ENCODE measurements at regions not wholly inside any gene's neighbourhood (a gene's known extent, or its start where the extent isn't known, plus 50 kb on each side); places are given as distances from the start of the nearest gene placed in this dataset.

DNA sequence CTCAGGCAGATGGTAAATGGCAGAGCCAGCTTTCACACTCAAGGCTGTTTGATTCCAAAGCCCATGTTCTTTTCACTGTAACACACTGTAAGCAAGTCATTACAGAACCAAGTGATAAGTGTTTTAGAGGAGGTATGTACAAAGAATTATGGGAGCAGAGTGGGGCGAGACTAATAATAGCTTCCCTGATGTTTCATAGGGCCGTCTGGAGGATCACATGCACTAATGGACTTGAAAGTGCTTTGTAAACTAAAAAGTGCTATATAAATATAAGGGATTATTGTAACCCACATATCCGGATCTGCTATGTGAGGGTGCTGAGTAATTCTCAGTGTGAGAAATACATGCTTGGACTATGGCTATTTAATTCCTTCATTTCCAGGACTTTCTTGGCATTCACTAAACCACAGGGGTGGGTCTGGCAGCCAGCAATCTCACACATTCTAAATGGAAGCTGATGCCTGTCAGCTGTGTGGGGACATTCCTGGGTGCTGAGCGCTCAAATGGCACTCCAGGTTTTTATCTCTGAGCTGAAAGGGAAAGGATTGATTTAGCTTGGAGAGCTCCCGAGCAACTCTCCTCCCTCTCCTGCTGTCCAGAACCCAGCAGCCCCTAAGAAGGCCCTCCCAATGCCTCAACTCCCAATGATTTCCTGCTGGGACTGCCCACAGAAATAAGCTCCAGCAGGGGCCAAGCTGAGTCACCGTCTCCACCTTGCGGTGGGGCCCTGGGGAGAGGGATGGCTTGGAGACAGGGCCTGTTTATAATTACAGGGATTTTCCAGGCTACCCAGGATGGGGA lies 222.8 kb downstream of the SOX11 start:
- no peak for DNase-seq (ENCODE audit: low read depth, low spot score)

DNA sequence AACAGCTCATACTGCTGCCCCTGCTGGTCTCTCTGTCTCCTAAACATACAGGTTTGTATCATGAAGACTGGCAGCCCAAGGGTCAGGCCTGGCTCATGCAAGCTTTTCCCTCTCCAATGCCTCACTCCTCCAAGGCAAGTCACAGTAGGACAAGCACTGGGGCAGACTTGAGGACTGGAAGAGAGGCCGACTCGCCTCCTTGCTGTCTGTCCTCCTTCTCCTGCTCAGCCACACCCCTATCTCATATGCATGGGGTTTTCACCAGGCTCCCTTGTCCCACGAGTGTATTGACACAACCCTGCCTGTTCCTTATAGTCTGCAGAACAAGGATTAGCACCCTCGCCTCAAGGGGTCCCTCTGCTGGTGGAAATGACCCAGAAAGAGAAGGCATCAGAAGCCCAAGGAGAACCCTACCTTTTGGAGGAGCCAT lies 223.7 kb downstream of the SOX11 start:
- DNase-seq (ENCODE audit: low read depth, low spot score): no peak

DNA sequence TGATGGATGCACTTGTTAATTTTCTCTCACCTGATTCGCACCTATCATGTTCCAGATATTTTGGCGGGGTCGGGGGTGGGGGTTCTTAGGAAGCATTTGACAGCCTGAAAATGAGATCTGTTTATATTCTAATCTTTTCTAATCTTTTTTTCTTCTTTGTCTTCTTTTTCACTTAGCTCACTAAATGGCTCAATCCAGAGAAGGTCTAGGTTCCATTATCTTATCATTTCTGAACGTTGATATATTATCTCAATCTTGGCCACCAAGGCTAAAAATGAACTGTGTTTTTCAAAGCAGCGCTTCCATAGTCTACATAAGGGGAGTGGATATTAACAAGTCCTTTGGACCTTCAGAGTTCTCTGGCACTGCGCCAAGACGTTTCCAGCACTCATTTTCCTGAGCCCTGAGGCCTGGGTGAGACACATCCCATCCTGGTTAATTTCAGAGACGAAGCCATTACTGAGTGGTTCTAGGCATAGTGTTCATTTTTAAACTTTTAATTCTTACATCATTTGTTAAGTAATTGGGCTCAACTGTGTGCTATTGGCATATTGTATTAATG lies 229.0 kb downstream of the SOX11 start:
- no peak for DNase-seq (ENCODE audit: low read depth, low spot score)

DNA sequence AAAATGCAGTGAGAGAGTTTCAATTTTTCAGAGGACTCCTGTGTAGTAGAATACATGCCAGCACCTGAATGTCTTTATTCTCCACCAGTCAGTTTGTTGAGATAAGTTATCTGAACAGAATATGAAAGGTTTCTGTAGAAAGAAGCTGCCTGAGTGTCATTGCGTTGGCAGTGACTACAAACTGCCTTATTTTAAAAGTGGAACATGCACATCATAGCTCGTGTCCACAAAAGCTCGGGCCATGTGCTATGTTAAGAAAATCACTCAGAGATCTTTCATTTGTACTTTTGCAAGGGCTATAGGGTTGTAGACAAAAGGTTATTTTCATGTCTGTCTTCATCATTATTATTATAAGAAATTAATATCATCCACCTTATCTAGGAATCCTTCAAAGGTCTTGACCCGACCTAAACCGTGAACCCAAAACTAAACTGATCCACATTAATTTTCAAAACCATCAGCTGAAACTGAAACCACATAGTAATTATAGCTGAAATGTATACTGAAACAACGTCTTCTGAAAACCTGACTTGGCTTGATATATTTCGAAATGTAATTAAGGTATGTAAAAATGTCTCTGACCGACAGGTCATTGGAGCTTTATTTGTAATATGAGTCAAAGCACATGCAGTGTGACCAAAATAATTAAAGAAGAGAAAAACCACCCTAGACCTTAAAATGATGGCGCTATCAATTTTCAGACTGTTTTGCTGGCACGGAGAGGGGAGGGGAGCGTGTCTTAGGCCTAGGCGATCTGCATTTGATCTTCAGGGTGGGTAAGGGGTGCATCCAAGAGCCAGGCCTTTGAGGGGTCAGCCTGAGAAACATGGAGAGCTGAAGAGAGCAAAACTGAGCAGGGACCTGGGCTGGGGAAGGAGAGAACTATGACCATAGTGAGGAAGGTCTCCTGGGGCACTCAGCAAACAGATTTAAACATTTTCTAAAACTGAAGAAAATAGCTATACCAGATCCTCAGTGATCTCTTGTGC lies 232.1 kb downstream of the SOX11 start:
- DNase-seq (ENCODE audit: low read depth, low spot score): no peak

DNA sequence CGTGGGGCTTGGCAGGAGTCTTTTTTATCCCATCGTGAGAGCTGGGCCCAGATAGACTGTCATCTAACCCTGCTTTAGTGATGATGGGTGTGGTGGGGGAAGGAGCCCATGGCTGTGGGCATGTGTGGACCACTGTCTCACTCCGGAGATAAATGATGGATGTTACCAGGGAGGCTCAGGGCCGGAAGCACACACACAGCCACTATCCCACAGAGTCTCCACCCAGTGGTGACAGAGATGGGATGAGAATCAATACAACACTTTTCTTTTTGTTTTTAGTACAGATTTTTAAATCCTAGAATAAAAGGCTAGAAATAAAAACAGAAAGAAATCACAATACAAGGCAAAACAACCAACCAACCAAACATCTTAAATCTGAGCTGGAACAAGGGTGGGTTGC lies 233.4 kb downstream of the SOX11 start:
- no peak for DNase-seq (ENCODE audit: low read depth, low spot score)

DNA sequence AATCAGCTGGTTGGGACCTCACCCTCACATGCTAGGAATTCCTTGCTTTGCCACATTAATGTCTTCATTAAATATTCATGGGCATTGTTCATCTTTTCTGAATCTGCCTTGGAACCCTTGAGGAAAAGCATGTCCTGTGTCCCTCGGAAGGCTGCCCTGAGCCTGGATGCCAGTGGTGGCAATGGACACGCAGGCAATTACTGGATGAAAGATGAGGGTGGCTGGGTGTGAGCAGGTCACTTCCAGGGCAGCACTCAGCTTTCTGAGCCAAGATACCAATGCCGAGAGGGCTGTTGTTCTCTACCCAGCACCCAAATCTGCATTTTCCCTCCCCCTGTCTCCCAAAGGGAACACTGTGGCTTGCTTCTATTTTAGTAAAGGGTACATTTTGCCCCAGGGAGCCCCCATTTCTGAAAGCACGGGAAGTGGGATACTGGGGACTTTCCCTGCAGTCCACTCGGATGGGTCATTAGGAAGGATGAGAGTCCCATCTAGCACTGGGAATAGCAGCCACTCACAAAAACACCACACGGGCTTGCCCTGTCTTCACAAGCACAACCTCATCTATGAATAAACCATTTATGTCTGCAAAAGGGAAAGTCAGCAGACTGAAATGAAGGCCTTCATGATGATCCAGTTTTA lies 234.8 kb downstream of the SOX11 start:
- DNase-seq (ENCODE audit: low read depth, low spot score): no peak

DNA sequence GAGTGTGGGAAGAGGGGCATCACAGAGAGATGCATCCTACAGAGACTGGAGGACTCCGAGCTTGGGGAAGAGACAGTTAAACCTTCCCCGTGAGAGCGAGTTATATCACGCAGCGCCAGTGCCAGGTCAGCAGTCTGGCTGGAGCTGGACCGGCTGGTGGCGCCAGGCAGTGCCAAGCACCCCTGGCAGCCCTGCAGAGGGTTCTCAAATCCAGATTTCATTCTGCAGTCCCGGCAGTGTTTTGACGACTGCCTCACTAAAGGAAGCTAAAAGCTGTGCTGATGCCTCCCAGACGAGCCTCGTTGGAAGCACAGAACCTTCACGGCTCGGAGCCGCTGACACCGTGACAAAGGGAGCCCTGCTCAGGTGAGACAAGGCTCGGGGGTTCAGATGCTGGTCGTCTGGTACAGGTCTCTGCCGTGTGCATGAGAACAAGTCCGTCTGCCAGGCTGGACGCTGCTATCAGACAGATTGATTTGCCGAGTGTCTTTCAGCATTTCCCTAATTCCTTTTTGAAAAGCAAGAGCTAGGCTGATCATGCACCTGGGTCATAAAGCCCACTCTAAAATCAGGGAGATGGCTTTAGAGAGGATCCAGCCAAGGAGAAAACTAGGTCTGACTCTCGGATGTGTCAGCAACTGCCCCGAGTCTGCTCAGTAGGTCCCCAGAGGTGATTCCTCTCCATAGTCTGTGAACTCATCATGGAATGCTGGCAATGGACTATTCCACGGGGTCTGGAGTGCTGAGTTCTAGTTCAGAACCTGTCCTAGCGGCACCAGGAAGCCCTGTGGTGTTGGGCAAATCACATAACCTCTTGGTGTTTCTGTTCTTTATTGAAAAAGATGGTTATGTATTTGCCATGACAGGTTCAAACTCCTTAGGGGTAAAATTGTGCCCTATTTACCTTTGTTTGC lies 240.6 kb downstream of the SOX11 start:
- DNase-seq (ENCODE audit: low read depth, low spot score): no peak

DNA sequence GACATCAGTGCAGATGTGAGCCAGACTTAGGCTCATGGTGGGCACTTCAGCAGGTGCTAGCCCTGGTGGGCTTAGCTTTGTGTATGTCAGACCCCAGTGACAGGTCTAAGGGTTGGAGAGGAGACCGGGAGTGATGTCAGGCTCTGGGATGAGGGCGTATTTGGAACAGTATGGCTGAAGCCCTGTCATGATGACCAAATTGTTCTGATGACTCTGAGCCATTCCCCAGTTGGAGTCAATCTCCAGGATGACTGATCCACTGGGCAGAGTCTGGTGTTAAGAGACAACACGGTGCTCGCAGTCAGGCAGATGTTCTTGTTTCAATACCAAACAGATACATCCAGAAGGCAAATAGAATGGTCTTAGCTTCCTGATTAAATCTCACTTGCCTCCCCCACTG lies 241.5 kb downstream of the SOX11 start:
- no peak for DNase-seq (ENCODE audit: low read depth, low spot score)

DNA sequence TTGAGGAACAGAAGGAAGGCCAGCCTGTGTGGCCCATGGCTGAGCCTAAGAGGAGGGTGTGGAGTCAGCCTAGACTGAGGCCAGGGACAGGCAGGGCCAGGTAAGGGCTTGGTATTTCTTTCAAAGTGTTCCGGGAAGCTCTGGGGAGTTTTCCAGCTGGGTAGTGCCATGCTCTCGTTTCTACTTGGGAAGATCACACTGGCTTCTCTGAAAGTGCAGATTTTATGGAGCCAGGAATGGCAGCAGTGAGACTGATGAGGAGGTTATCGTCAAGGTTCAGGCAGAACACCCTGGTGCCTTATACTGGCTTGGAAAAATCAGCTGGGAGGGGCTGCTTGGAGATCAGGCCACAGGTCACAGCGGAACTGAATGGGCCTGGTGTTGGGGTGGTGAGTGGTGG lies 245.1 kb downstream of the SOX11 start:
- no peak for DNase-seq (ENCODE audit: low read depth, low spot score)

DNA sequence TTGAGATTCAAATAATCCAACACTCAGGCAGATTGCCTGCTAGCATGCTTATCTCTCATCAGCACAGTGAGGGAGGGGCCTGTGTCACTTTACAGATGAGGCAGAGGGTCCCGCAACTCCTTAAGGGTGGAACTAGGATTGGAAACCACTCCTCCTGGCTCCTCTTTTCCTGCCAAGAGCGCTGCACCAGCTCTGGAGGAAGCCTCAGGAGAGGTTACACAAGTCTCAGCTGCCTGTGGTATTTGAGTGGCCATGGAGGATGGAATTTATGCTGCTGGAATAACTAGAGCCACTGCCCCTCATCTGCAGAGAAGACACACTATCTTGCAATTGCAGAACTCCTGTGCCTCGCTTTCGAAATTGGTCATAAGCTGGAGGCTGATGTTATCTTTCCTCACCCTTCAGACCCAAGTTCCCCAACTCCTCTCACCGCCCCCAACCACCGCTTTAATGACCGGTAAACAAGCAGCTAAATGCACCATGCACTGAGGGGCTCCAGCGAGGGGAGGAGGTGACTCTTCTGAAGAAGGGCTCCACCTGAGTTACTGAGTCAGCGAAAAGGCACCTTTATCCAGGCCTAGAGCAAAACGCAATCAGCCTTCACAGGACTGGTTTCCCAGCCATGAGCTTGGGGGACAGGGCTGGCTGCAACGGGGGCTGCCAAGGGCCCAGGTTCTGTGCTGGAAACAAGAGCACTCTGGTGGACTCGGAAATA lies 245.8 kb downstream of the SOX11 start:
- DNase-seq (ENCODE audit: low read depth, low spot score): no peak

DNA sequence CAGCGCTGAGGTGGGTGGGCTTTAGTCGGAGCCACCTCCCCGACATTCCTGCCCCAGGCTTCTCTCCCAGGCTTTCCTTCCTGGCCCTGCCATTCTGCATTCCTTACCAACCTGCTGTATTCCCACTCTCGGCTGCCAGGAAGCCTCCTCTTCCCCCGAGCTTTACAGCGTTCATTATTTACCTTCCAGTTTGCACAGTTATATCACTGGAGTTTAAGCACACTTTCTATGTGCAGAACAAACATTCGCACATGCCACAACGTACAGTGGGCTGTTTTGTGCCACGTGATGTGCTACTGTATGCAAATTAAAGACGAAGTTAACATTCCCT lies 246.3 kb downstream of the SOX11 start:
- no peak for DNase-seq (ENCODE audit: low read depth, low spot score)

DNA sequence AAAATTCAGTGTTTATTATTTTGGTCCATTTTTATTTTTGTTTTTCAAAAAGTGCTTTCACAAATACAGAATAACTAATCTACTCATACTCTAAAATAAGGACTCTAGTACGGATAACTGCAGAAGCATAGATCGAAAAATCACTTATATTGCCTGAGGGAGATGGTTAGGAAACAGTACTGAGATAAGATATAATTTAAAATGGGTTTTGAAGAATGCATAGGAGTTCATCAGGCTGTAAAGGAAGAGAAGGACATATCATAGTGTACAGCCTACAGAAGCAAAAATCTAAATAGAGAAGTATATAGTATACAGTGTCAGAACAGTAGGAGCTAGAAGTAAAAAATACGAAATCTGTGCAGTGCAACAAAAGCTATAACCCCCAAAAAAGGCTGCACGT lies 247.4 kb downstream of the SOX11 start:
- no peak for DNase-seq (ENCODE audit: low read depth, low spot score)

DNA sequence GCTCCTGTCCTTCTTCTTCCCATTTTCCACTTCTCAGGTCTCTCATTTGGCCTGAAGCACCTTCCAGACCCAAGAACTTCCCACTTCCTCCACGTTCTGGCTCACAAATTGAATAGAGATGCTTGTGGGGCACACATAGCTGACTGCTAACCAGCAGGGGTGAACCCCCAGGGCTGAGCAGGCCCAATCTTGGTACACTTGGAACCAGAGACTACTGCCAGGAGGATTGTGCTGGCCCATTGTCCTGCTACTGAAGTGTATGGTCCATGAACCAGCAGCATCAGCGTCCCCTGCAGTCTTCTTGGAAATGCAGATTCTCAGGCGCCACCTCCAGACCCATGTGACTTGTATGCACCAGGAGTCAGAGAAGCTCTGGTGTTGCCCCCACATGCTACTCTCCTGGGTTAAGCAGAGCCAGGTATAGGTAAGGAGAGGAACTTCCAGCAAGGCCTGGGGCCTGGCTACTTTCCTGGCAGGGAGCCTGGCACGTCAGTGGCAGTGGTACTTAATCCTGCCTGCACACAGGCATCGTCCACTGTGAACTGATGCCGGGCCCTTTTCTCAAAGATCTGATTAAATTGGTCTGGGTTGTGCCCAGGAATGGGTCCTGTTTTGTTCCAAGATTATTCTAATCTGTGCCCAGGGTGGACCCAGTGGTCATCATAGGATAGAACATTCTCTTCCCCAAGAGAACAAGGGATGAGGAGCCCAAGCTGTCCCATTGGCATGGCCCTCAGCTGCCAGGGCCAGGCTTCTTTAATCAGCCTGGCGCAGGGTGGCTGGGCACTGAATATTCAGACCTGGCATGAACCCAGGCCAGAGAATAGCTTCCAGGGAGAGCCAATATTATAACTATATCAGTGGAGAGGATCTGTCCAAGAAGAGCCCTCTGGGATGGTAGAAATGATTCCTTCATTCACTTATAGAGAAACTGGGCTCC lies 248.7 kb downstream of the SOX11 start:
- no peak for DNase-seq (ENCODE audit: low read depth, low spot score)

DNA sequence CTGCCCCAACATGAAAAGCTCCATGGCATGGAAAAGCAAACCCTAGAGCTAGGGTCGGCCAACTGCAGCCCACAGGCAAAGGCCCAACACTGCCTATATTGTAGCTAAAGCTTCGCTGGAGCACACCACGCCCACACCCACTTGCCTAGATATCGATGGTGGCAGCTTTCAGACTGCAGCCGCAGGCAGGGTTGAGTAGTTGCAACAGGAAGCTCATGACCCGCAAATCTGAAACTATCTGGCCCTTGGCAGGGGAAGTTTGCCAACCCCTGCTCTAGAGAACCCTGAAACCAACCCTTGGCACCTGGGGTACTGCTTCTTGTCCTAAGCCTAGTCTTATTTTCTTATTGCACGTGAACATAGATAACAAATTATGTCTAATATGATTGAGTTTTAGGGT lies 250.0 kb downstream of the SOX11 start:
- DNase-seq (ENCODE audit: low read depth, low spot score): no peak

DNA sequence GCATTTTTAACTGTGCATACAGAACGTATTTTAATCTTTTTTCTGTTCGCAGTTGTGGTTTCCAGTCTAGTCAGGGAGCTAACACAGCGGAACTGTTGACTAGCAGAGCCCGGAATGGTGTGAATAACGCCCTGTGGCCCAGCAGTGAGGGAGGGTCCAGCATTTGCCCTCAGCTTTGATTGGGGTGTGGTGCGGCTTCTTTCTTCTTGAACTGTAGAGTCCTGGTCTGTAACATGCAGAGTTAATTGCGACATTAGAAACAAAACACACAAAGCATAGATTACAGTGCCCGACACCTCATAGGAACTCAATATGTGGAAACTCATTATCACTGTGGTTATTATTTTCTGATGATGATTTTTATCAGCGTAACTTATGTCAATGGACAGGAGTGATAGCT lies 253.6 kb downstream of the SOX11 start:
- DNase-seq (ENCODE audit: low read depth, low spot score): no peak

DNA sequence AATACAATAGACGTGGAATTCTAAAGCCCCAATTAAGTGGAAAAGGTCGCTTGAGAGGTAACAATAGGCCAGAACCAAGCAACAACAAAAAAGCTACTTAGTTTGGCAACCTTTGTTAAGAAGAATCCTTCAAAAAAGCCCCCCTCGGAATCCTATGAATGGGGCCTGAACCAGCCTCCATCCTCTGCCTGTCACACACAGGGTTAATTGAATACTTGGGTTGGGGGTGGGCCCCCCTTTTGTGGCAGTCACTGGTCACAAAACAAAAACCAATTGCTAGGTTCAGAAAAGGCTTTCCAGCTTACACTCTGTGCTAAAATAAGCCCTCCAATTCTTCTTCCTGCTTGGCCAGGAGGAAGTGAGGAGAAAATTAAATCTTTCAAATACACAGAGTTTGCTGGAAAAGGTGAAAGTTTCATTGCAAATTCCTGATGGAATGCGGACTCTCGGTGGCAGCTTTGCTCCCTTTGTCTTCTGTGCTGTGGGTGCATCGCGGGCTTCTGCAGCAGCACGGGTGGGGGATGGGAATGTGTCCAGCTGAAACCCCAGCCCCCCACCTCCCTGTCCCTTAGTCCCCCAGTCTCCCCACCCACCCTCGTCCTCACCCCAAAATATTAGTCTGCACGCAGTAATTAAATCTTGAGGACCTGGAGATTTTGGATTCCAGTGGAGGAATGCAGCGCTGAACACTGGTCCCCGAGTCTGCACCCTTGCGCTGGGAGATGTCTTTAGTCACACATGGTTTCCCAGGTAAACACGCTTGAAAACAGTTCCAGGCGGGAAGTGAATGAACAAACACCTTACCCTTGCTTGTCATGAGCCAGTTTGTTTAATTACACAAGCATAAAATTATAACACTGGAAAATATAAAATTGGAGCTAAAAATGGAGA lies 254.3 kb downstream of the SOX11 start:
- DNase-seq (ENCODE audit: low read depth, low spot score): no peak

DNA sequence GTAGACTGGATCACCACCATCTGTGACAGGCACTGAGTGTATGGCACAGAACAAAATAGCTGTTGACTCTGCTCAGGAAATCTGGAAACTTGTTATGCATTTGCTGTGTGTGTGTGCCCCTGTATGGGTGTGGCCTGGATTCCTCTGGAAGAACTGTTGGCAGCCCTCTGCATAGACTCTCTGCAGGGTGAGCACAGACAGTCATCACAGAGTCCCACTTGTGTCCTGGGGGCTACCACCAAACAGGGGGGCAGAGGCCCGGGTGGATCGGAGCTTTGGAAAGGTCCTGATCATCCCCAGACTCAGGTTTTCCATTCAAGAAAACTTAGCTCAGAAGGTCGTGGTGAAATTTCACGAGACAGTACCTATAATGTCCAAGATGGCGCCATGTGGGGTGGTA lies 258.6 kb downstream of the SOX11 start:
- DNase-seq (ENCODE audit: low read depth, low spot score): no peak

DNA sequence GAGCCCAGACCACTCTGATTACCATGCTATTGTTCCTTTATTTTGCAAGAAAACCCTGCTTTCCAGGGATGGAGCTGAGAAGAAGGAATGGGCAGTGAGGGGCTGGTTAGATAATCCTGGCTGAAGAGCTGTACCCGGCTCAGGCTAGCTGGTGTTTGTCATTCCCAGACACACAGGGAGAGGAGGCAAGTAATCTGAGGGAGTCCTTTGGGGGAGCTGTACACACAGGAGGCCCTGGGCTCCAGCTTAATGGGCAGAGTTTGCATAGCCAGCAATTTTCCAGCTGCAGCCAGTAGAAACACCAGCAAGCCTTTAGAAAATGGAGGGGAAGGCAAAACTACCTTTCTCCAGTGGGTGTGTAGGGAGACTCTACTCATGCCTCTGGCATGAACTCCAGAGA lies 259.3 kb downstream of the SOX11 start:
- no peak for DNase-seq (ENCODE audit: low read depth, low spot score)
